GM18511 (cell line): ENCODE measurements at regions not wholly inside any gene's neighbourhood (a gene's known extent, or its start where the extent isn't known, plus 50 kb on each side); places are given as distances from the start of the nearest gene placed in this dataset.
A peak's percentile ranks its signal among the peaks of the same experiment; 100 is the strongest.
"Not testable (repeated sequence)": the region's sequence is repeated elsewhere in the genome, so short reads cannot be mapped to it uniquely, and the experiment has no call there.

Experiments
- ATAC-seq: cut with Tn5 transposase; IDR thresholded peaks from one replicate; pipeline ENCODE4 v1.9.1; 2021; ENCODE audit warnings: mild to moderate bottlenecking, moderate library complexity; ENCODE audit not compliant: unreplicated experiment

- no peak for ATAC-seq
Observed at GRCh38 chr12:4822572-4822971, 87.1 kb upstream of the KCNA1 start.

DNA sequence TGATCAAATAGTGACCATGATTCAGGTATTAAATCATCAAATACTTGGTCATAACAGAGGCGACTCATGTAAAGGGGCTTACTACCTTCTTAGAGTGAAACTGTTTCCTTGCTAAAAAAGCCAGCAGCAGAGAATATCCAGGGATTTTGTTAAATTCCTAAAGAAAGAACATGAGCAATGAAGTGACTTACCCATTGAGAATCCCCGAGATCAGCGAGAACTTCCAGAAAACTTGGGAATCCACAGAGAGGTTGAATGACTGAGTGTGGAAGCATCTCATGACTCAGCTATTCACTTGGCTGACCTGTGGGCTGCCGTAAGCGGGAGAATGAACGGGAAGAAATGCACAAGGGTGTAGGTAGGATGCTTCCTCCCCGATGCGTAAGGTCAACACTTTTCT is 85.3 kb upstream of the KCNA1 start:
- ATAC-seq, result no peak

- peak; percentile 44 for ATAC-seq
Observed at GRCh38 chr12:4825011-4825858, 84.5 kb upstream of the KCNA1 start.

DNA sequence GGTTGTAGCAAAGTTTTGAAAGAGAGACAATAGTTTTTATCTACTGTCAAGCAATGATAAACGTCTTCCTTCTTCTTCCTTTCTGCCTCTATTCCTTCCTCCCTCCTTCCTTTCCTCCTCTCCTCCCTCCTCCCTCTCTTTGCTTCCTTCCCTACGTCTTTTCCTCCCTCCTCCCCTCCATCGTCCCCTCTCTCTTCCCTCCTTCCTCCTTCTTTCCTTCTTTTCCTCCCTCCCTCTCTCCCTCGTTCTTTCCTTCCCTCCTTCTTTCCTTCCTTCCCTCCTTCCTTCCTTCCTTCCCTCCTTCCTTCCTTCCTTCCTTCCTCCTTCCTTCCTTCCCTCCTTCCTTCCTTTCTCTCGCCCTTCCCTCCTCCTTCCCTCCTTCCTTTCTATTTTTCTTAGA is 82.8 kb upstream of the KCNA1 start:
- ATAC-seq, result no peak

- no peak for ATAC-seq
Observed at GRCh38 chr12:4828176-4828575, 81.5 kb upstream of the KCNA1 start.

GRCh38 chr12:4829161-4829792 is 80.4 kb upstream of the KCNA1 start:
- ATAC-seq, result peak; percentile 89

DNA sequence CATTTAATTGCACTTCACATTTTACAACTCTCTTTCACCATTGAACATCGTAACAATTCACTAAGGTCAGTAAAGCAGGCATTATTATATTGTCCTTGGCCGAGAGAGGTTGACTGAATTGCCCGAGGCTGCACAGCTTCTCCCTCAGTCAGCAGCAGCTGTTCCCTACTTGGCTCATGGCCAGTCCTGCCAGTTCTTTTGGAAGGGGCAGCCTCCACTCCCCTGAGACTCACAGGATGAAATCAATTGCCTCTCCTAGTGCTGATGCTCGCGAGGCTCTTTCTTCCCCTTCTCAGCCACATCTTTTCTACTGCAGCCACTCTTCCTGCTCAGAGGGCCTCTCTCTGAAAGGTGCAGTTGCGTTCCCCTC is 79.9 kb upstream of the KCNA1 start:
- ATAC-seq, result peak; percentile 27

DNA sequence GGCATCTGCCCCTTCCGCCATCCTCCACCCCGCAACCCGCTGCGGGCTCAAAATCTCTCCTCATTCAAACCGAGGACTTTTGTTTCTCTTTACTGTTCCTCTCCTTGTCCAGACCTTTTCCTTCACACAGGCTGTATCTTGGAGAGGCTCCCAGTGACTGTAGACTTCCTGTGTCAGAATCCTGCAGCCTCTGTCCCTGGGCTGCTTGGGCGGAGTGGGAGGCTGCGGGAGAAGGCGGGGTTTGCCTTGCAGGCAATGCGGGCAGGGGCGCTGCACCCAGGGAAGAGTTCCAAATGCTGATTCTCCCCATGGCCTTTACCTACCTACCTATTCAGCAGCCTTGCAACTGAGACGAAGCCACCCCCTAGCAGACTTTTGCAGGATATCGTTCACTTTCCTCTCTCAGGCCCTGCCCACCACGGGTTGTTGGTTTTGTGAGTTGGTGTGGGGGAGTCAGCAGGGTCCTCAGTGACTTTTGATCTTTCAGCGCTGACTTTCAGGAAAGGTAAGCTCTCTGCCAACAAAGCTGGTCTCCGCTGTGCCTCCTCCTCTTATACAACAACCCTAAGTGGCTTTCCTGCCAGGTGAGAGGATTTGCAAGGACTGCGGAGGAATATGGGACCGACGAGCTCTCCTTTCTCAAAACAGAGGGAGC is 79.0 kb upstream of the KCNA1 start:
- ATAC-seq, result no peak

DNA sequence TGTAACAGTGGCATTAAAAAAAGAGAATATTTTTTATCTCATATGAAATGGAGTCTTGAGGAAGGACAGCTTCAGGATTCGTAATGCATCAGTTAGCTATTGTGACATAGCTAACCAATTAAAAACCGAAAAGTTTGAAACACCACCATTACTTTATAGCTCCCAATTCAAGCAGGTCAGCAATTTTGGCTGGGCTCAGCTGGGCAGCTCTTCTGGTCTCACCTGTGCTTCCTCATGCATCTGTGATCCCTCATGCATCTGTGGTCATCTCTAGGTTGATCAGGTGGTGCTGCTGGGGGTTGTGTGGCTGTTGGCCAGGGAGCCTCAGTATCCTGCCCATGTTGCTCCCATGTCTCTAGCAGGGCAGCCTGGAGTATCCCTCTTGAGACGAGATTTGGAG is 76.7 kb upstream of the KCNA1 start:
- ATAC-seq, result no peak

DNA sequence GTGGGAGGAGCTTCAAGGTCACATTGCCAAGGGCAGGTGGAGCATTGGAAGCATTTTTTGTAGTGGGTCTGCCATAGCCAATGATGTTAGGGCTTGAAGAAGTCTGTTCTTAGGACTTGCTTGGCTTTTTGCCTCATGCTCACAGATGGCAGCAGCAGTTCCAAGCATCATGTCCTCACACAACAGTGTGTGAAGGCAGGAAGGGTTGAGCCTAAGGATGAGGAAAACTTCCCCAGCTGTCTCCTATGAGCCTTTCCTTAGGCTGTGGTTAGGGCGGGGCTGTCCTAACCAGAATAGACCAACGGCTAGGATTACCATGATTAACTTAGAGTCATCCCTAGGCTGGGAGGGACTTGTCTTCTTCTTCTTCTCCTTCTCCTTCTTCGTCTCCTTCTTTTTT is 76.2 kb upstream of the KCNA1 start:
- no peak for ATAC-seq

DNA sequence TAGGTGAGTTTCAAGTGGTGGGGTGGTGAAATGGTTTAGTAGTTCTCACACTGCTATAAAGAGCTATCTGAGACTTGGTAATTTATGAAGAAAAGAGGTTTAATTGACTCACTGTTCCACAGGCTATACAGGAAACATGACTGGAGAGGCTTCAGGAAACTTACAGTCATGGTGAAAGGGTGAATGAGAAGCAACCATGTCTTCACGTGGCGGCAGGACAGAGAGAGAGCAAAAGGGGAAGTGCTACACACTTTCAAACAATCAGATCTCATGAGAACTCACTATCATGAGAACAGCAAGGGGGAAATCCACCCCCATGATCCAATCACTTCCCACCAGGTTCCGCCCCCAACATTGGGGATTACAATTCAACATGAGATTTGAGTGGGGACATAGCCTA is 67.3 kb upstream of the KCNA1 start:
- not testable (repeated sequence) for ATAC-seq

DNA sequence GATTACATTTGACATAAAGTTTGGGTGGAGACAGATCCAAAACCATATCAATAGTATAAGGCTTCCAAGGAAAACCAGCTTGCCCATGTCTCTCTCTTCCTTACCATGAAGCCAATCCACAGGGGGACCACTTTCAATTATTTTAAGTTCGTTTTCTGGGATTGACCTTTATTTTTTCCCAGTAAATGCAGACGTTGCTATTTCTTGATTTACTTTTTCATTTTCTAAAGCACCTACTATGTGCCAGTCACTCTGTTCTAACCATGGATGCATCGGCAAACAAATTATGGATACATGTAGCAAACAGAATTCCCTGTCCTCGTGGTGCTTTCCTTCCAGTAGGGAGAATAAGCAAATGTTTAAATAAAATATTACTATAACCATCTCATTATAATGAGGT is 65.8 kb upstream of the KCNA1 start:
- ATAC-seq, result no peak

GRCh38 chr12:4847713-4848112 is 62.0 kb upstream of the KCNA1 start:
- no peak for ATAC-seq

- ATAC-seq, result no peak
Observed at GRCh38 chr12:4849115-4849541, 60.6 kb upstream of the KCNA1 start.

DNA sequence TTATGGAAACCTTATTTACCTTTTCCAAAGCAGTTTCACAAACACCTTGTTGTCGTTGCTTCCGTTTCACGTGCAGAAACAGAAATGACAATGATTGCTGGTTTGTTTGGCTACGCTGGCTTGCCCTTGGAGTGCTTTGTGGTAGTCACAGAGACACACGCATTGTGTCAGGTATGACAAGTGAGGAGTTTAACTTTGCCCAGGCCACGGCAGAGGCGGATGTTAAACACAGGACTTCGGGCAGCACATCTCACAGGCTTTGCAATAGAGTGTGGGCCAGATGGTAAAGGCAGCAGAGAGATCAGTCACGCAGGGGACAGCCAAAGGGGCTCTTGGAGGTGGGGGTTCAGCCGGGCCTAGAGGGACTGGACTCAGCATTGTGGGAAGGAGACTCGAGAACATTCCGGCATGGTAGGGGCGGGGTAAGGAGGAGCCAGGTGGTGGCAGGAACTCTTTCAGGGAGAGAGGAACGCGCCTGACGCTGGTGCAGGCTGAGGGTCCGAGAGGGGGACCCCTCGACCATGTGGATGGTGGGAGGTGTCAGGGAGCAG is 59.8 kb upstream of the KCNA1 start:
- ATAC-seq, result no peak

GRCh38 chr12:4850857-4851380 is 58.8 kb upstream of the KCNA1 start:
- no peak for ATAC-seq

DNA sequence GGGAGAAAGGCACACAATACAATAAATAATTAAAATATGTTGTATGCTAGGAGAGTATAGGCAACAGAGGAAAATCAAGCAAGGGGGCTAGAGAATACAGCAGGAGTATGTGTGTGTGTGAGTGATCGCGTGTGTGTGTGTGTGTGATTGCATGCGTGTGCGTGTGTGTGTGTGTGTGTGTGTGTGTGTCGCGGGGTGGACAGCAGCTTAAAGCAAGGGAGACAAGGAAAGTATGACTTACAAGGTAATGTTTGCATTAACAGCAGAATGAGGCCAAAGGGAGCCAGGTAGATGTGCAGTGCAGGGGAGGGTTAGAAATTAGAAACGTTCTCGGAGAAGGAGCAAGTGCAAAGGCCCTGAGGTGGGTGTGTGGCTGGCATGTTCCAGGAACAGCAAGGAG is 57.4 kb upstream of the KCNA1 start:
- ATAC-seq, result no peak

DNA sequence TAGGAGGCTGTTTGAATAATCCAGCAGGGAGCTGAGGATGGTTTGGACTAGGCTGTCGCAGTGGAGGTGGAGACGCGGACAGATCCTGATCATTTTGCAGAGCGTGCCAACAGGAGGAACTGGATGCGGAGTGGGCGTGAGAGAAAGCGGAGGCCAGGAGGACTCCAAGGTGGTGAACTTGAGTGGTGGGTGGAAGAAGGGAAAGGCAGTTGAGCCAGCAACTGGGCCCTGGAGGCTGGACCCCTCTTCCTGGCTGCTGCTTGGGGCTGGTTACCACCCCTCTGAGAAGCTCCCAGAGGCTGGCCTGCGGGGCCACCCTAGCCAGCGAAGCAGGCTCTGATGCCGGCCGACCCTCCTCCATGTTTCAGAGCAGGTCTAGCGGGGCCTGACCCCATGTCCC is 56.8 kb upstream of the KCNA1 start:
- no peak for ATAC-seq

DNA sequence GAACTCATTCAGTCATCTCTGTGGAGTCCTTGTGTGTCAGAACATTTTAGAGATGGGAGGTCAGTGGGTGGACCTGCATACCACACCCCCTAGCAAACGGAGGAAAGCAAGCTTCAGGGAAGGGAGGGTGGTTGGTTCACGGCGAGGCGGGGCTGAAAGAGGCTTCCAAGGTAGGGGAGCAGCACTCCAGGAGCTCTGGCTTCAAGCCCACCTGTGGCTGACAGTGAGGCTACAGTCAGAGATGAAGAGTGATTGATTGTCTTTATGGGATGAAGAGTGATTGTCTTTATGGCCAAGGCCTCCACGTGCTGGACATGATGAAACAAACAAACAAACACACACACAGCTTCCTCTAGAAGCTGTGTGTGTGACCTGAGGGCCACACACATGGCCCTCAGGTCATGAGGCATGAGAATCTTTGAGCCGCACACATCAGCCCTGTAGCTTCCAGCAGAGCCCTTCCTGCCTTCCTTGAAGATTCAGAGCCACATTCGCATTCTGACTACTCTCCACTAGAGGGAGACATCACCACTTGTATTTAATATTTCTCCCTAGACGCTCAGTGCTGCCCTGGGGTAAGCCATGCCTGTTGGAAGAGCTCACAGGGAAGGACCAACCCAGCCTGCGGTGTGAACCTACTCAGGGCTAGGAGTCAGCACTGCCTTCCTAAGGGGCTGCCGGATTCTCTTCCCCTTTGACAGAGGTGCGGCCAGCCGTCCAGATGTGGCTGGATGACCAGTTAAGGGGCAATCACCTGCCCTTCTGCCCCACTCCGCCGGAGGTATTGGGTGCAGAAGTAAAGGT is 54.4 kb upstream of the KCNA1 start:
- ATAC-seq, result peak; percentile 63

GRCh38 chr12:4856596-4856995 is 53.1 kb upstream of the KCNA1 start:
- ATAC-seq, result no peak
